Naive thymus-derived CD4-positive, alpha-beta T cell (primary cell): ENCODE measurements at regions not wholly inside any gene's neighbourhood (a gene's known extent, or its start where the extent isn't known, plus 50 kb on each side); places are given as distances from the start of the nearest gene placed in this dataset.

Source experiments
- ATAC-seq: fragments of 150-1000 bp; cut with Tn5 transposase; 2 replicates; pipeline ENCODE4 v1.10.0; 2021; ENCODE audit warnings: mild to moderate bottlenecking, moderate library complexity
- CTCF ChIA-PET: fragments of 350-600 bp; sonication (Branson Sonifier 250); formaldehyde crosslinking; loops from one replicate; lab custom pipeline; 2021; ENCODE audit warnings: antibody characterized with exemption; lab: Charles Lee
- POLR2A ChIA-PET: fragments of 350-600 bp; sonication (Branson Sonifier 250); formaldehyde crosslinking; loops from one replicate; lab custom pipeline; 2021; ENCODE audit warnings: antibody characterized with exemption, inconsistent platforms; lab: Charles Lee
- DNase-seq, 9 donors: peaks; one replicate each; pipeline versions ENCODE4 v3.0.0 to v3.0.0-alpha.2; 2020 to 2022; ENCODE audit warnings: mixed read lengths in 1 of 9
- H3K27ac ChIP-seq: one replicate; pipeline ENCODE4 v1.7.0; 2013; ENCODE audit warnings: mild to moderate bottlenecking, low read depth, low read length, moderate library complexity
- H3K27me3 ChIP-seq, 2 donors: one replicate each; pipeline ENCODE4 v1.7.0; 2013; ENCODE audit warnings: low read length in 2 of 2, mild to moderate bottlenecking in 2 of 2, moderate library complexity in 2 of 2; ENCODE audit not compliant: control insufficient read depth in 2 of 2, insufficient read depth in 2 of 2
- H3K36me3 ChIP-seq, 3 experiments: 1 replicate in 2 of 3; 2 replicates in 1 of 3; pipeline ENCODE4 v1.7.0; 2013; ENCODE audit warnings: low read length in 3 of 3, mild to moderate bottlenecking in 3 of 3, moderate library complexity in 1 of 3; ENCODE audit not compliant: insufficient read depth in 3 of 3, control insufficient read depth in 2 of 3
- H3K4me1 ChIP-seq, 2 donors: one replicate each; pipeline ENCODE4 v1.7.0; 2013; ENCODE audit warnings: low read length in 2 of 2, mild to moderate bottlenecking in 2 of 2, moderate library complexity in 1 of 2; ENCODE audit not compliant: control insufficient read depth in 2 of 2, insufficient read depth in 2 of 2
- H3K4me3 ChIP-seq: 2 replicates; pipeline ENCODE4 v1.7.0; 2013; ENCODE audit warnings: mild to moderate bottlenecking, low read length
- H3K9me3 ChIP-seq, 3 experiments: 1 replicate in 2 of 3; 2 replicates in 1 of 3; pipeline ENCODE4 v1.7.0; 2013; ENCODE audit warnings: low read length in 3 of 3; ENCODE audit not compliant: control insufficient read depth in 2 of 3
- H3K27ac Mint-ChIP-seq, 9 donors: one replicate each; pipeline ENCODE4 v1.8.0; 2020 to 2022; ENCODE audit warnings: mixed read lengths in 9 of 9, mild to moderate bottlenecking in 8 of 9, moderate library complexity in 5 of 9, inconsistent platforms in 2 of 9
- H3K27me3 Mint-ChIP-seq, 5 donors: one replicate each; pipeline ENCODE4 v1.8.0; 2021 to 2022; ENCODE audit warnings: mixed read lengths in 5 of 5, mild to moderate bottlenecking in 1 of 5
- H3K36me3 Mint-ChIP-seq, 5 donors: one replicate each; pipeline ENCODE4 v1.8.0; 2020 to 2022; ENCODE audit warnings: mixed read lengths in 5 of 5, mild to moderate bottlenecking in 3 of 5, inconsistent platforms in 1 of 5
- H3K4me1 Mint-ChIP-seq, 7 donors: one replicate each; pipeline ENCODE4 v1.8.0; 2020 to 2022; ENCODE audit warnings: mixed read lengths in 7 of 7, mild to moderate bottlenecking in 3 of 7, inconsistent platforms in 1 of 7
- H3K4me3 Mint-ChIP-seq, 10 donors: one replicate each; pipeline ENCODE4 v1.8.0; 2020 to 2022; ENCODE audit warnings: mild to moderate bottlenecking in 10 of 10, mixed read lengths in 10 of 10, moderate library complexity in 6 of 10, inconsistent platforms in 2 of 10
- H3K9me3 Mint-ChIP-seq, 11 donors: one replicate each; pipeline ENCODE4 v1.8.0; 2020 to 2022; ENCODE audit warnings: mixed read lengths in 11 of 11, mild to moderate bottlenecking in 4 of 11, inconsistent platforms in 1 of 11, moderate library complexity in 1 of 11
- intact Hi-C, 2 donors: fragments of 100-400 bp; cut with micrococcal nuclease; formaldehyde crosslinking; loops; one replicate each; pipeline ENCODE4 v1.15.1; 2023

GRCh38 chr5:85077581-85077980 is 692.9 kb upstream of the EDIL3 start:
- CTCF ChIA-PET: no interaction called here
- ATAC-seq: no peak
- Histone ChIP-seq H3K4me1 (no peaks in the 10 kb centered on the region), H3K9me3 (no peaks in the 10 kb centered on the region), H3K27me3 (no peaks in the 10 kb centered on the region), H3K27ac (no peak overlapping the region), H3K36me3 (no peaks in the 10 kb centered on the region), H3K4me3 (no peak overlapping the region)
- Mint-ChIP-seq H3K9me3 (peaks cover 0 to 5% (median 0%) of the 10 kb centered on the region in 11 donors), H3K36me3 (no peaks in the 10 kb centered on the region), H3K27ac (no peak overlapping the region), H3K27me3 (no peaks in the 10 kb centered on the region), H3K4me1 (no peaks in the 10 kb centered on the region), H3K4me3 (no peak overlapping the region)
- intact Hi-C loops: no loop called here
- no peak for DNase-seq
- POLR2A ChIA-PET: no interaction called here

- Histone ChIP-seq H3K27me3 (no peaks in the 10 kb centered on the region), H3K36me3 (no peaks in the 10 kb centered on the region), H3K9me3 (no peaks in the 10 kb centered on the region), H3K4me1 (no peaks in the 10 kb centered on the region), H3K4me3 (no peak overlapping the region), H3K27ac (no peak overlapping the region)
- POLR2A ChIA-PET: no interaction called here
- Mint-ChIP-seq H3K27ac (no peak overlapping the region), H3K4me3 (no peak overlapping the region), H3K9me3 (peaks cover 0 to 23% (median 9%) of the 10 kb centered on the region in 11 donors), H3K4me1 (no peaks in the 10 kb centered on the region), H3K36me3 (no peaks in the 10 kb centered on the region), H3K27me3 (no peaks in the 10 kb centered on the region)
- no peak for DNase-seq
- intact Hi-C loops: no loop called here
- CTCF ChIA-PET: no interaction called here
- ATAC-seq: no peak
Observed at GRCh38 chr5:85096421-85096820, 711.7 kb upstream of the EDIL3 start.

GRCh38 chr5:85108471-85108870 is 723.8 kb upstream of the EDIL3 start:
- Mint-ChIP-seq H3K4me3 (no peak overlapping the region), H3K9me3 (peaks cover 0 to 12% (median 2%) of the 10 kb centered on the region in 11 donors), H3K36me3 (no peaks in the 10 kb centered on the region), H3K27ac (no peak overlapping the region), H3K27me3 (no peaks in the 10 kb centered on the region), H3K4me1 (no peaks in the 10 kb centered on the region)
- Histone ChIP-seq H3K4me3 (no peak overlapping the region), H3K27ac (no peak overlapping the region), H3K36me3 (no peaks in the 10 kb centered on the region), H3K4me1 (no peaks in the 10 kb centered on the region), H3K27me3 (no peaks in the 10 kb centered on the region), H3K9me3 (no peaks in the 10 kb centered on the region)
- ChIA-PET CTCF (no interaction called here), POLR2A (no interaction called here)
- ATAC-seq: no peak
- DNase-seq: no peak
- intact Hi-C loops: no loop called here

GRCh38 chr5:85109616-85110015 is 724.9 kb upstream of the EDIL3 start:
- CTCF ChIA-PET: no interaction called here
- DNase-seq (no peak), ATAC-seq (no peak)
- H3K4me1 Mint-ChIP-seq: no peaks in the 10 kb centered on the region
- Histone ChIP-seq H3K9me3 (no peaks in the 10 kb centered on the region), H3K27ac (no peak overlapping the region), H3K4me3 (no peak overlapping the region), H3K4me1 (no peaks in the 10 kb centered on the region), H3K27me3 (no peaks in the 10 kb centered on the region), H3K36me3 (no peaks in the 10 kb centered on the region)
- no peaks in the 10 kb centered on the region for H3K36me3 Mint-ChIP-seq
- peaks cover 0 to 10% (median 2%) of the 10 kb centered on the region in 11 donors for H3K9me3 Mint-ChIP-seq
- POLR2A ChIA-PET: no interaction called here
- no peak overlapping the region for H3K27ac Mint-ChIP-seq
- H3K4me3 Mint-ChIP-seq: no peak overlapping the region
- intact Hi-C loops: no loop called here
- H3K27me3 Mint-ChIP-seq: no peaks in the 10 kb centered on the region

GRCh38 chr5:85132269-85132668 is 747.6 kb upstream of the EDIL3 start:
- Histone ChIP-seq H3K4me1 (no peaks in the 10 kb centered on the region), H3K9me3 (no peaks in the 10 kb centered on the region), H3K4me3 (no peak overlapping the region), H3K36me3 (no peaks in the 10 kb centered on the region), H3K27me3 (no peaks in the 10 kb centered on the region), H3K27ac (no peak overlapping the region)
- intact Hi-C loops: no loop called here
- DNase-seq (no peak), ATAC-seq (no peak)
- no peak overlapping the region for H3K4me3 Mint-ChIP-seq
- H3K27me3 Mint-ChIP-seq: no peaks in the 10 kb centered on the region
- CTCF ChIA-PET: interaction anchor here (0.5 kb wide), 1 partner anchor 744 kb away, joined by 3 read pairs; no protein-coding TSS in a partner anchor
- H3K36me3 Mint-ChIP-seq: no peaks in the 10 kb centered on the region
- POLR2A ChIA-PET: no interaction called here
- H3K9me3 Mint-ChIP-seq: peaks cover 0 to 14% (median 0%) of the 10 kb centered on the region in 11 donors
- no peaks in the 10 kb centered on the region for H3K4me1 Mint-ChIP-seq
- no peak overlapping the region for H3K27ac Mint-ChIP-seq

- no peak overlapping the region for H3K4me3 ChIP-seq
- no peaks in the 10 kb centered on the region for H3K27me3 ChIP-seq
- POLR2A ChIA-PET: no interaction called here
- Mint-ChIP-seq H3K4me3 (no peak overlapping the region), H3K9me3 (peaks cover 0 to 15% (median 0%) of the 10 kb centered on the region in 11 donors), H3K27me3 (no peaks in the 10 kb centered on the region), H3K27ac (no peak overlapping the region), H3K36me3 (no peaks in the 10 kb centered on the region), H3K4me1 (no peaks in the 10 kb centered on the region)
- no peaks in the 10 kb centered on the region for H3K9me3 ChIP-seq
- H3K36me3 ChIP-seq: no peaks in the 10 kb centered on the region
- no peak for ATAC-seq
- CTCF ChIA-PET: no interaction called here
- intact Hi-C loops: no loop called here
- no peak for DNase-seq
- no peak overlapping the region for H3K27ac ChIP-seq
- no peaks in the 10 kb centered on the region for H3K4me1 ChIP-seq
Observed at GRCh38 chr5:85140471-85140870, 755.8 kb upstream of the EDIL3 start.

GRCh38 chr5:85143138-85143537 is 758.5 kb upstream of the EDIL3 start:
- ChIA-PET POLR2A (no interaction called here), CTCF (interaction anchor here (0.6 kb wide), 1 partner anchor 14 kb away, joined by 5 read pairs; no protein-coding TSS in a partner anchor)
- no peaks in the 10 kb centered on the region for H3K9me3 ChIP-seq
- Mint-ChIP-seq H3K27ac (no peak overlapping the region), H3K36me3 (no peaks in the 10 kb centered on the region), H3K4me1 (no peaks in the 10 kb centered on the region), H3K27me3 (no peaks in the 10 kb centered on the region), H3K9me3 (peaks cover 0 to 9% (median 0%) of the 10 kb centered on the region in 11 donors), H3K4me3 (no peak overlapping the region)
- H3K27ac ChIP-seq: no peak overlapping the region
- no peak for DNase-seq
- no peaks in the 10 kb centered on the region for H3K4me1 ChIP-seq
- H3K27me3 ChIP-seq: no peaks in the 10 kb centered on the region
- intact Hi-C loops: no loop called here
- H3K4me3 ChIP-seq: no peak overlapping the region
- no peak for ATAC-seq
- H3K36me3 ChIP-seq: no peaks in the 10 kb centered on the region
